H1 (cell line): ENCODE measurements at regions not wholly inside any gene's neighbourhood (a gene's known extent, or its start where the extent isn't known, plus 50 kb on each side); places are given as distances from the start of the nearest gene placed in this dataset.
"Not testable (repeated sequence)": the region's sequence is repeated elsewhere in the genome, so short reads cannot be mapped to it uniquely, and the experiment has no call there.

Experiments
- CTCF ChIA-PET: fragments of 300-600 bp; sonication (Branson Sonifier 250); formaldehyde crosslinking; loops from one replicate; lab custom pipeline; 2021; ENCODE audit not compliant: partially characterized antibody; lab: Charles Lee
- POLR2A ChIA-PET: fragments of 300-600 bp; sonication (Branson Sonifier 250); formaldehyde crosslinking; loops from one replicate; lab custom pipeline; 2021; ENCODE audit warnings: inconsistent platforms; ENCODE audit not compliant: partially characterized antibody; lab: Charles Lee
- DNase-seq, 2 experiments: peaks; one replicate each; pipeline versions ENCODE4 v3.0.0 to v3.0.0-alpha.2; 2010 to 2022; ENCODE audit warnings: low spot score in 2 of 2, low read depth in 1 of 2, mixed read lengths in 1 of 2
- FAIRE-seq: peaks from 2 replicates; lab custom pipeline; 2011; peaks lifted over from hg19 to GRCh38; lab: Jason Lieb, UNC
- H2AFZ ChIP-seq: 2 replicates; pipeline ENCODE4 v1.8.1; 2012; ENCODE audit warnings: low read length, inconsistent platforms
- H2AK5ac ChIP-seq: 2 replicates; pipeline ENCODE4 v1.6.1; 2013; ENCODE audit warnings: low read depth, low read length
- H2BK120ac ChIP-seq: replicated peaks from 2 replicates; pipeline ENCODE3; 2013; ENCODE audit warnings: low read depth, low read length, inconsistent platforms
- H2BK12ac ChIP-seq: 2 replicates; pipeline ENCODE4 v1.6.1; 2013; ENCODE audit warnings: low read depth, low read length
- H2BK15ac ChIP-seq: 2 replicates; pipeline ENCODE4 v1.6.1; 2013; ENCODE audit warnings: low read length
- H2BK20ac ChIP-seq: 2 replicates; pipeline ENCODE4 v1.6.1; 2013; ENCODE audit warnings: low read length
- H2BK5ac ChIP-seq: 2 replicates; pipeline ENCODE4 v1.6.1; 2013; ENCODE audit warnings: low read depth, low read length
- H3K14ac ChIP-seq: 2 replicates; pipeline ENCODE4 v1.6.1; 2013; ENCODE audit warnings: inconsistent platforms; ENCODE audit not compliant: insufficient read length
- H3K18ac ChIP-seq: 2 replicates; pipeline ENCODE4 v1.6.1; 2013; ENCODE audit warnings: low read length; ENCODE audit errors: extremely low read depth
- H3K23ac ChIP-seq: 2 replicates; pipeline ENCODE4 v1.6.1; 2013; ENCODE audit warnings: inconsistent platforms; ENCODE audit not compliant: insufficient read length
- H3K23me2 ChIP-seq: 2 replicates; pipeline ENCODE4 v1.6.1; 2013; ENCODE audit warnings: low read depth, low read length
- H3K27ac ChIP-seq: 2 replicates; pipeline ENCODE4 v1.6.1; 2011; ENCODE audit warnings: low read depth, low read length, inconsistent platforms
- H3K27me3 ChIP-seq, 4 experiments: replicated peaks in 1 of 4; 1 replicate in 1 of 4; 2 replicates in 3 of 4; pipeline versions ENCODE4 v1.6.1 to v1.8.1; 2011 to 2013; ENCODE audit warnings: low read length in 3 of 4, mild to moderate bottlenecking in 3 of 4, inconsistent platforms in 2 of 4, mixed read lengths in 2 of 4, moderate library complexity in 1 of 4; ENCODE audit not compliant: control insufficient read depth in 3 of 4, insufficient read depth in 3 of 4; ENCODE audit errors: extremely low read depth in 1 of 4
- H3K36me3 ChIP-seq, 4 experiments: 2 replicates each; pipeline versions ENCODE4 v1.6.1 to v1.8.1; 2011 to 2013; ENCODE audit warnings: mild to moderate bottlenecking in 4 of 4, low read length in 3 of 4, moderate library complexity in 2 of 4, control low read depth in 1 of 4, inconsistent platforms in 1 of 4; ENCODE audit not compliant: insufficient read depth in 4 of 4, control insufficient read depth in 2 of 4
- H3K4ac ChIP-seq: replicated peaks from 2 replicates; pipeline ENCODE3; 2013; ENCODE audit warnings: low read length, low read depth, mixed read lengths, inconsistent platforms; ENCODE audit not compliant: insufficient read length
- H3K4me1 ChIP-seq, 4 experiments: replicated peaks in 1 of 4; 1 replicate in 1 of 4; 2 replicates in 3 of 4; pipeline versions ENCODE4 v1.6.1 to v1.8.1; 2011 to 2013; ENCODE audit warnings: low read length in 3 of 4, inconsistent platforms in 2 of 4, mixed read lengths in 1 of 4; ENCODE audit not compliant: insufficient read depth in 4 of 4, control insufficient read depth in 3 of 4
- H3K4me2 ChIP-seq, 2 experiments: 2 replicates each; pipeline versions ENCODE4 v1.6.1 to v1.8.1; 2011 to 2013; ENCODE audit warnings: low read depth in 2 of 2, low read length in 2 of 2, control low read depth in 1 of 2, inconsistent platforms in 1 of 2, mild to moderate bottlenecking in 1 of 2; ENCODE audit not compliant: insufficient read depth in 1 of 2
- H3K4me3 ChIP-seq, 4 experiments: fragments of 200-600, 300-600 bp in 1 of 4; sonication (generic), shearing (Covaris generic), sonication (Bioruptor Twin) in 1 of 4; 2 replicates each; pipeline versions ENCODE4 v1.5.1 to v1.8.1; 2011 to 2016; ENCODE audit warnings: low read length in 4 of 4, low read depth in 3 of 4, control low read depth in 2 of 4, inconsistent platforms in 2 of 4, mild to moderate bottlenecking in 2 of 4, mixed read lengths in 1 of 4, moderate library complexity in 1 of 4; ENCODE audit not compliant: insufficient read depth in 2 of 4; ENCODE audit errors: extremely low read depth in 1 of 4
- H3K56ac ChIP-seq: replicated peaks from 2 replicates; pipeline ENCODE3; 2013; ENCODE audit warnings: low read depth, mild to moderate bottlenecking, mixed read lengths, low read length, inconsistent platforms; ENCODE audit not compliant: insufficient read length
- H3K79me1 ChIP-seq: 2 replicates; pipeline ENCODE4 v1.6.1; 2013; ENCODE audit warnings: low read depth, low read length, control low read depth
- H3K79me2 ChIP-seq, 2 experiments: 2 replicates each; pipeline versions ENCODE4 v1.6.1 to v1.8.1; 2012 to 2013; ENCODE audit warnings: low read length in 2 of 2, mild to moderate bottlenecking in 2 of 2, inconsistent platforms in 1 of 2; ENCODE audit not compliant: insufficient read depth in 2 of 2, control insufficient read depth in 1 of 2
- H3K9ac ChIP-seq, 4 experiments: replicated peaks in 1 of 4; 1 replicate in 1 of 4; 2 replicates in 3 of 4; pipeline versions ENCODE4 v1.6.1 to v1.8.1; 2011 to 2013; ENCODE audit warnings: low read depth in 3 of 4, low read length in 3 of 4, control low read depth in 2 of 4, mild to moderate bottlenecking in 2 of 4, moderate library complexity in 2 of 4, inconsistent platforms in 1 of 4; ENCODE audit errors: extremely low read depth in 1 of 4
- H3K9me3 ChIP-seq, 2 experiments: 2 replicates each; pipeline versions ENCODE4 v1.6.1 to v1.8.1; 2012 to 2013; ENCODE audit warnings: mild to moderate bottlenecking in 2 of 2, moderate library complexity in 2 of 2, control low read depth in 1 of 2, inconsistent platforms in 1 of 2, low read depth in 1 of 2, low read length in 1 of 2, mixed read lengths in 1 of 2; ENCODE audit not compliant: insufficient read depth in 2 of 2
- H4K20me1 ChIP-seq, 2 experiments: replicated peaks in 1 of 2; 2 replicates each; pipeline versions ENCODE3 to v1.8.1; 2011 to 2013; ENCODE audit warnings: inconsistent platforms in 2 of 2, low read length in 2 of 2, mild to moderate bottlenecking in 1 of 2; ENCODE audit not compliant: insufficient read depth in 2 of 2, control insufficient read depth in 1 of 2
- H4K5ac ChIP-seq: 2 replicates; pipeline ENCODE4 v1.6.1; 2013; ENCODE audit warnings: low read length, low read depth, mixed read lengths, inconsistent platforms; ENCODE audit not compliant: insufficient read length
- H4K8ac ChIP-seq: 2 replicates; pipeline ENCODE4 v1.8.0; 2013; ENCODE audit warnings: mild to moderate bottlenecking, moderate library complexity, low read length, inconsistent platforms; ENCODE audit not compliant: insufficient read depth; ENCODE audit errors: extremely low read depth
- H4K91ac ChIP-seq: replicated peaks from 2 replicates; pipeline ENCODE3; 2013; ENCODE audit warnings: low read length, mixed read lengths, inconsistent platforms; ENCODE audit not compliant: insufficient read length
- KDM1A ChIP-seq: fragments of 200-600, 300-600 bp; sonication (generic); IDR thresholded peaks from 2 replicates; pipeline ENCODE4 v1.7.1; 2016; ENCODE audit warnings: mild to moderate bottlenecking, low read length, borderline replicate concordance
- PHF8 ChIP-seq: fragments of 200-600 bp; sonication (generic); conservative IDR thresholded peaks from 2 replicates; pipeline ENCODE4 v1.7.1; 2012; ENCODE audit warnings: low read depth, mild to moderate bottlenecking, inconsistent platforms, low read length, moderate library complexity
- SIN3A ChIP-seq, 2 experiments: IDR thresholded peaks in 1 of 2; conservative IDR thresholded peaks in 1 of 2; 2 replicates each; pipeline ENCODE4 v1.6.1; 2011 to 2012; ENCODE audit warnings: low read length in 2 of 2, improper control_type of control experiment in 1 of 2, low read depth in 1 of 2, mild to moderate bottlenecking in 1 of 2
- SP4 ChIP-seq: IDR thresholded peaks from 2 replicates; pipeline ENCODE4 v1.6.1; 2012; ENCODE audit warnings: low read length, inconsistent platforms
- WGBS, 2 experiments: shearing (Covaris generic) in 1 of 2; methylation state at CpG; one replicate each; pipeline versions ENCODE4 v1.1.6 to v1.1.7; 2013 to 2015; ENCODE audit warnings: low lambda C conversion rate in 2 of 2, mixed read lengths in 2 of 2, inconsistent platforms in 1 of 2, low coverage in 1 of 2, missing lambda C conversion rate in 1 of 2; ENCODE audit not compliant: insufficient replicate concordance in 2 of 2, insufficient coverage in 1 of 2, insufficient read length in 1 of 2; ENCODE audit errors: extremely low coverage in 1 of 2, missing lambda C conversion rate in 1 of 2; 5-methylcytosine and 5-hydroxymethylcytosine counted together

GRCh38 chr6:86682297-86682696 is 255.0 kb upstream of the HTR1E start (continued):
- no peak for TF ChIP-seq PHF8
- no peak for TF ChIP-seq KDM1A
- no peak for TF ChIP-seq SP4
- TF ChIP-seq SIN3A (conservative IDR thresholded peaks at IDR 0.05 in 1 of 2, IDR thresholded peaks at IDR 0.05 in 1 of 2; ENCODE audit: low read depth in 1 of 2, low read length in 2 of 2): no peak
- TF ChIP-seq, all 59 proteins: peak for 0

- H2BK120ac ChIP-seq, H2BK5ac ChIP-seq, H3K36me3 ChIP-seq, H3K4me1 ChIP-seq, H2AK5ac ChIP-seq, H3K14ac ChIP-seq, H3K56ac ChIP-seq, H4K20me1 ChIP-seq, H3K4me2 ChIP-seq, H2BK15ac ChIP-seq, H3K9me3 ChIP-seq, H2BK20ac ChIP-seq, H2AFZ ChIP-seq, H3K18ac ChIP-seq, H4K91ac ChIP-seq, H4K5ac ChIP-seq, H2BK12ac ChIP-seq, H3K23me2 ChIP-seq, H3K4ac ChIP-seq, POLR2A ChIA-PET, H3K4me3 ChIP-seq, DNase-seq, H3K79me1 ChIP-seq, H3K79me2 ChIP-seq, H4K8ac ChIP-seq, FAIRE-seq, H3K27me3 ChIP-seq, H3K27ac ChIP-seq, H3K23ac ChIP-seq, H3K9ac ChIP-seq: not testable (repeated sequence)
- CTCF ChIA-PET: interaction anchor here (0.6 to 1.9 kb wide), 6 partner anchors 9 to 1389 kb away, joined by 3 to 6 read pairs (median 4); no protein-coding TSS in a partner anchor
- 100% methylated on average over 1 of the region's 1 CpG; no CpG with 5 or more reads in 1 of the 2 experiments for WGBS, 2 experiments
Measured at GRCh38 chr6:86681140-86681539, 256.2 kb upstream of the HTR1E start.
